ENCODE measurements at regions not wholly inside any gene's neighbourhood (a gene's known extent, or its start where the extent isn't known, plus 50 kb on each side); places are given as distances from the start of the nearest gene placed in this dataset.
A peak's percentile ranks its signal among the peaks of the same experiment; 100 is the strongest.
"Not testable (repeated sequence)": the region's sequence is repeated elsewhere in the genome, so short reads cannot be mapped to it uniquely, and the experiment has no call there.

- no peaks in the 10 kb centered on the region for H3K9me3 Mint-ChIP-seq (ENCODE audit: low read depth)
- no peak overlapping the region for H3K4me3 Mint-ChIP-seq
- H3K27ac Mint-ChIP-seq, result peak overlapping the region; percentile 12
- CTCF ChIA-PET, result interaction anchor here (0.6 to 1.8 kb wide), 4 partner anchors 9 to 321 kb away, joined by 3 to 6 read pairs (median 4); no protein-coding TSS in a partner anchor
- H3K27me3 Mint-ChIP-seq, result no peaks in the 10 kb centered on the region
- no peak for ATAC-seq
- H3K36me3 Mint-ChIP-seq (ENCODE audit: low read depth), result peaks cover 40% of the 10 kb centered on the region
- intact Hi-C loops (cut with DNase I, micrococcal nuclease), result no loop called here
- no peak for DNase-seq
- peaks cover 52% of the 10 kb centered on the region for H3K4me1 Mint-ChIP-seq
- POLR2A ChIA-PET, result interaction anchor here (0.6 kb wide), 1 partner anchor 349 kb away, joined by 6 read pairs; no protein-coding TSS in a partner anchor
Measured at GRCh38 chr22:25452116-25452700, 112.3 kb upstream of the GRK3 start.

- ChIA-PET POLR2A (no interaction called here), CTCF (interaction anchor here (1.8 kb wide), 1 partner anchor 9 kb away, joined by 6 read pairs; no protein-coding TSS in a partner anchor)
- DNase-seq (no peak), ATAC-seq (no peak)
- peaks cover 48% of the 10 kb centered on the region for H3K4me1 Mint-ChIP-seq
- intact Hi-C loops (cut with DNase I, micrococcal nuclease), result loop anchor here in 1 of 2 experiments (1.0 kb wide), 1 partner anchor 31 kb away; no protein-coding TSS in a partner anchor
- no peaks in the 10 kb centered on the region for H3K27me3 Mint-ChIP-seq
- H3K9me3 Mint-ChIP-seq (ENCODE audit: low read depth), result no peaks in the 10 kb centered on the region
- H3K36me3 Mint-ChIP-seq (ENCODE audit: low read depth), result peaks cover 41% of the 10 kb centered on the region
- no peak overlapping the region for H3K27ac Mint-ChIP-seq
- H3K4me3 Mint-ChIP-seq, result no peak overlapping the region
Measured at GRCh38 chr22:25453058-25453457, 111.4 kb upstream of the GRK3 start.

GRCh38 chr22:25453557-25453956 lies 110.9 kb upstream of the GRK3 start:
- H3K27ac Mint-ChIP-seq, result peak overlapping the region; percentile 64
- peaks cover 42% of the 10 kb centered on the region for H3K36me3 Mint-ChIP-seq (ENCODE audit: low read depth)
- no peaks in the 10 kb centered on the region for H3K9me3 Mint-ChIP-seq (ENCODE audit: low read depth)
- H3K4me3 Mint-ChIP-seq, result no peak overlapping the region
- H3K4me1 Mint-ChIP-seq, result peaks cover 48% of the 10 kb centered on the region
- POLR2A ChIA-PET, result no interaction called here
- intact Hi-C loops (cut with DNase I, micrococcal nuclease), result loop anchor here in 1 of 2 experiments (1.0 kb wide), 1 partner anchor 31 kb away; no protein-coding TSS in a partner anchor
- no peaks in the 10 kb centered on the region for H3K27me3 Mint-ChIP-seq
- peak; percentile 69 for DNase-seq
- CTCF ChIA-PET, result interaction anchor here (0.6 kb wide), 1 partner anchor 30 kb away, joined by 3 read pairs; no protein-coding TSS in a partner anchor
- ATAC-seq, result peak; percentile 53

- DNase-seq; intact Hi-C loops (cut with DNase I, micrococcal nuclease); CTCF ChIA-PET; H3K4me3 Mint-ChIP-seq; POLR2A ChIA-PET; ATAC-seq; H3K27ac Mint-ChIP-seq; H3K9me3 Mint-ChIP-seq (ENCODE audit: low read depth); H3K27me3 Mint-ChIP-seq: not testable (repeated sequence)
- peaks cover 47% of the 10 kb centered on the region for H3K36me3 Mint-ChIP-seq (ENCODE audit: low read depth)
- H3K4me1 Mint-ChIP-seq, result peaks cover 27% of the 10 kb centered on the region
Measured at GRCh38 chr22:25456300-25457043, 108.0 kb upstream of the GRK3 start.

- intact Hi-C loops (cut with DNase I, micrococcal nuclease); H3K27me3 Mint-ChIP-seq; H3K4me1 Mint-ChIP-seq; H3K4me3 Mint-ChIP-seq; ATAC-seq; DNase-seq; H3K27ac Mint-ChIP-seq; H3K9me3 Mint-ChIP-seq (ENCODE audit: low read depth); POLR2A ChIA-PET: not testable (repeated sequence)
- H3K36me3 Mint-ChIP-seq (ENCODE audit: low read depth), result peaks cover 40% of the 10 kb centered on the region
- CTCF ChIA-PET, result interaction anchor here (0.6 kb wide), 2 partner anchors 85 to 212 kb away, joined by 3 read pairs; no protein-coding TSS in a partner anchor
Measured at GRCh38 chr22:25458631-25459030, 105.8 kb upstream of the GRK3 start.

GRCh38 chr22:25460682-25461081 lies 103.8 kb upstream of the GRK3 start:
- POLR2A ChIA-PET; H3K4me1 Mint-ChIP-seq; H3K27me3 Mint-ChIP-seq; H3K9me3 Mint-ChIP-seq (ENCODE audit: low read depth); ATAC-seq; H3K4me3 Mint-ChIP-seq; DNase-seq: not testable (repeated sequence)
- H3K36me3 Mint-ChIP-seq (ENCODE audit: low read depth), result peaks cover 31% of the 10 kb centered on the region
- peak overlapping the region; percentile 30 for H3K27ac Mint-ChIP-seq
- CTCF ChIA-PET, result interaction anchor here (0.7 to 3.1 kb wide), 3 partner anchors 15 to 312 kb away, joined by 3 to 37 read pairs (median 3); no protein-coding TSS in a partner anchor
- intact Hi-C loops (cut with DNase I, micrococcal nuclease), result loop anchor here in 1 of 2 experiments (5.0 kb wide), 1 partner anchor 107 kb away; no protein-coding TSS in a partner anchor

- intact Hi-C loops (cut with DNase I, micrococcal nuclease), result loop anchor here in 1 of 2 experiments (5.0 kb wide), 1 partner anchor 106 kb away; no protein-coding TSS in a partner anchor
- Mint-ChIP-seq H3K27ac (no peak overlapping the region), H3K36me3 (ENCODE audit: low read depth) (peaks cover 35% of the 10 kb centered on the region), H3K4me3 (no peak overlapping the region), H3K9me3 (ENCODE audit: low read depth) (no peaks in the 10 kb centered on the region), H3K27me3 (no peaks in the 10 kb centered on the region), H3K4me1 (peaks cover 3% of the 10 kb centered on the region)
- ChIA-PET CTCF (interaction anchor here (0.5 to 3.1 kb wide), 10 partner anchors 9 to 875 kb away, joined by 3 to 37 read pairs (median 3); no protein-coding TSS in a partner anchor), POLR2A (no interaction called here)
- ATAC-seq, result no peak
- no peak for DNase-seq
Measured at GRCh38 chr22:25461301-25461700, 103.2 kb upstream of the GRK3 start.

GRCh38 chr22:25462474-25463346 lies 101.8 kb upstream of the GRK3 start:
- H3K4me1 Mint-ChIP-seq; H3K4me3 Mint-ChIP-seq; POLR2A ChIA-PET; H3K27me3 Mint-ChIP-seq; H3K27ac Mint-ChIP-seq; H3K9me3 Mint-ChIP-seq (ENCODE audit: low read depth): not testable (repeated sequence)
- peaks cover 31% of the 10 kb centered on the region for H3K36me3 Mint-ChIP-seq (ENCODE audit: low read depth)
- DNase-seq (peak; percentile 86), ATAC-seq (peak; percentile 99)
- intact Hi-C loops (cut with DNase I, micrococcal nuclease), result loop anchor here (1.0 to 5.0 kb wide), 4 partner anchors 105 to 868 kb away; no protein-coding TSS in a partner anchor
- CTCF ChIA-PET, result interaction anchor here (0.6 to 3.1 kb wide), 16 partner anchors 11 to 870 kb away, joined by 3 to 37 read pairs (median 3); no protein-coding TSS in a partner anchor

GRCh38 chr22:25463347-25463628 lies 101.2 kb upstream of the GRK3 start:
- DNase-seq; H3K27ac Mint-ChIP-seq; H3K9me3 Mint-ChIP-seq (ENCODE audit: low read depth); H3K4me1 Mint-ChIP-seq; H3K27me3 Mint-ChIP-seq; POLR2A ChIA-PET; H3K4me3 Mint-ChIP-seq; ATAC-seq: not testable (repeated sequence)
- intact Hi-C loops (cut with DNase I, micrococcal nuclease), result loop anchor here in 1 of 2 experiments (2.0 to 5.0 kb wide), 2 partner anchors 104 to 868 kb away; no protein-coding TSS in a partner anchor
- H3K36me3 Mint-ChIP-seq (ENCODE audit: low read depth), result peaks cover 29% of the 10 kb centered on the region
- CTCF ChIA-PET, result interaction anchor here (0.6 to 3.1 kb wide), 3 partner anchors 240 to 309 kb away, joined by 3 to 37 read pairs (median 3); no protein-coding TSS in a partner anchor

GRCh38 chr22:25464326-25464725 lies 100.1 kb upstream of the GRK3 start:
- DNase-seq; ATAC-seq; H3K9me3 Mint-ChIP-seq (ENCODE audit: low read depth); H3K4me3 Mint-ChIP-seq; H3K27me3 Mint-ChIP-seq; CTCF ChIA-PET; H3K27ac Mint-ChIP-seq; H3K4me1 Mint-ChIP-seq; POLR2A ChIA-PET: not testable (repeated sequence)
- H3K36me3 Mint-ChIP-seq (ENCODE audit: low read depth), result peaks cover 29% of the 10 kb centered on the region
- intact Hi-C loops (cut with DNase I, micrococcal nuclease), result loop anchor here in 1 of 2 experiments (5.0 kb wide), 1 partner anchor 103 kb away; no protein-coding TSS in a partner anchor

GRCh38 chr22:25465949-25466348 lies 98.5 kb upstream of the GRK3 start:
- H3K4me1 Mint-ChIP-seq, result no peaks in the 10 kb centered on the region
- H3K4me3 Mint-ChIP-seq, result no peak overlapping the region
- no peaks in the 10 kb centered on the region for H3K9me3 Mint-ChIP-seq (ENCODE audit: low read depth)
- H3K36me3 Mint-ChIP-seq (ENCODE audit: low read depth), result peaks cover 17% of the 10 kb centered on the region
- ChIA-PET POLR2A (no interaction called here), CTCF (interaction anchor here (0.6 to 1.4 kb wide), 2 partner anchors 18 to 272 kb away, joined by 3 read pairs; no protein-coding TSS in a partner anchor)
- intact Hi-C loops (cut with DNase I, micrococcal nuclease), result no loop called here
- H3K27ac Mint-ChIP-seq, result no peak overlapping the region
- no peaks in the 10 kb centered on the region for H3K27me3 Mint-ChIP-seq
- DNase-seq, result no peak
- no peak for ATAC-seq

Measured in activated CD4-positive, alpha-beta T cell treated with anti-CD3 and anti-CD28 coated beads for 36 hours (primary cell).